OCI-LY3 (cell line): ENCODE measurements at regions not wholly inside any gene's neighbourhood (a gene's known extent, or its start where the extent isn't known, plus 50 kb on each side); places are given as distances from the start of the nearest gene placed in this dataset.

Experiments used
- H2AFZ ChIP-seq: fragments of 200-600, 300-600 bp; shearing (Covaris generic); 2 replicates; pipeline ENCODE4 v1.6.0; 2014; ENCODE audit warnings: antibody characterized with exemption, low read depth, low read length
- H3K27ac ChIP-seq: fragments of 200-600, 300-600 bp; sonication (generic); 2 replicates; pipeline ENCODE4 v1.5.1; 2014; ENCODE audit warnings: mild to moderate bottlenecking, low read length, moderate library complexity, mixed read lengths
- H3K27me3 ChIP-seq: fragments of 200-600, 300-600 bp; sonication (generic); 2 replicates; pipeline ENCODE4 v1.6.1; 2014; ENCODE audit warnings: low read depth, low read length, mixed read lengths
- H3K36me3 ChIP-seq: fragments of 200-600, 300-600 bp; sonication (generic); replicated peaks from 2 replicates; pipeline ENCODE3; 2014; ENCODE audit warnings: low read depth, low read length, mixed read lengths
- H3K4me1 ChIP-seq: fragments of 300-600, 200-600 bp; sonication (generic); 2 replicates; pipeline ENCODE4 v1.6.1; 2014; ENCODE audit warnings: low read length, mixed read lengths
- H3K4me2 ChIP-seq: fragments of 200-600, 300-600 bp; sonication (generic); 2 replicates; pipeline ENCODE4 v1.6.1; 2014; ENCODE audit warnings: low read length, mixed read lengths
- H3K4me3 ChIP-seq: fragments of 300-600, 200-600 bp; sonication (generic); 2 replicates; pipeline ENCODE4 v1.5.1; 2014; ENCODE audit warnings: antibody characterized with exemption, mild to moderate bottlenecking, low read length, moderate library complexity
- H3K79me2 ChIP-seq: fragments of 300-600, 200-600 bp; shearing (Covaris generic); 2 replicates; pipeline ENCODE4 v1.6.1; 2014; ENCODE audit warnings: mild to moderate bottlenecking, low read length, mixed read lengths
- H3K9ac ChIP-seq: fragments of 300-600, 200-600 bp; shearing (Covaris generic); 2 replicates; pipeline ENCODE4 v1.6.0; 2014; ENCODE audit warnings: mild to moderate bottlenecking, low read length, moderate library complexity
- H3K9me3 ChIP-seq: fragments of 200-600, 300-600 bp; shearing (Covaris generic); 2 replicates; pipeline ENCODE4 v1.6.1; 2014; ENCODE audit warnings: low read length, mixed read lengths; ENCODE audit not compliant: insufficient read depth
- H4K20me1 ChIP-seq: fragments of 200-600, 300-600 bp; sonication (generic); 2 replicates; pipeline ENCODE4 v1.6.1; 2016; ENCODE audit warnings: low read length, mixed read lengths; ENCODE audit not compliant: insufficient read depth
- CTCF ChIP-seq: fragments of 200-600, 300-600 bp; sonication (generic); IDR thresholded peaks from 2 replicates; pipeline ENCODE4 v1.5.1; 2014; ENCODE audit warnings: antibody characterized with exemption, low read length, low read depth
- EZH2phosphoT487 ChIP-seq: fragments of 200-600 bp; shearing (Covaris generic); IDR thresholded peaks from 2 replicates; pipeline ENCODE4 v1.6.1; 2018; ENCODE audit warnings: antibody characterized with exemption, mixed run types, low read depth

DNA sequence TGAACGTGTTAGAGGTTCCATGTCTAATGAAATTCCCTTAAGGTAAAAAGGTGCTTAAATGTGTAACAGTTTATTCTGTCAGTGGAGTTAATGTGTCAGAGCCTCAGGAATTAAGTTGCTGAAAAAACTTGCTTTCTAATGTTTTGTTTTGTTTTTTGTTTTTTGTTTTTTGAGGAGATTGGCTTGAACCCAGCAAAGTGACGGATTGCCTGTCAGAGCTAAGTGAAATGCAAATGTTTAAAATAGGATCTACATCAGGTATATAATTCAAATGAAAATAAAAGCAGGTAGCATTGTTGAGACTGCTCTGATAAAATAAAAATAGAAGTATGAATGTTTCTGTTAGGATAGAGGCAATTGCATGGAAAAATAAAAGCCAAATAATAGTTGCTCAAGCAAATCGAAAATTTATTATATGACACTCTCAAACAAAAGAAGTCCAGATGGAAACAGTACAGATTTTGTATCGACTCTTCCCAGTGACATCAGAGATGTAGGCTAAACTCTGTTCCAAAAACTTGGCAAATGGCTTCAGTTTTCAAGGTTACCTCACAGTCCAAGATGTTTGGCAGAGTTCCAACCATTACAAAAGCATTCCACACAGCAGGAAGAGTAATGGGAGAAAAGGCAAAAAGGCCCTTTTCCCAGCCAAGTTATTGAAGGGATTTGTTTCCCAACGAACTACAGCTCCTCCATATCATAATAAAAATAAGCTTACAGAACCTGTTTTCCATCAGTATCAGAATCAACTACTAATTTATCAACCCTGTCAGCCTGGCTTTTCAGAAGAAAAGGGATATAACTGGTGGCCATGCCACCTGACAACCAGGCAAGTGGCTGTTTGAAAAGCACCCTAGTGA is 291.0 kb downstream of the TBL1XR1 start:
- H2AFZ ChIP-seq, result no peak overlapping the region
- no peak overlapping the region for H3K4me2 ChIP-seq
- no peak for TF ChIP-seq EZH2phosphoT487
- no peak for TF ChIP-seq CTCF
- no peaks in the 10 kb centered on the region for H3K9me3 ChIP-seq
- H4K20me1 ChIP-seq, result no peaks in the 10 kb centered on the region
- H3K4me3 ChIP-seq, result no peak overlapping the region
- H3K4me1 ChIP-seq, result no peaks in the 10 kb centered on the region
- no peak overlapping the region for H3K27ac ChIP-seq
- H3K9ac ChIP-seq, result no peak overlapping the region
- no peaks in the 10 kb centered on the region for H3K36me3 ChIP-seq
- H3K27me3 ChIP-seq, result no peaks in the 10 kb centered on the region
- no peaks in the 10 kb centered on the region for H3K79me2 ChIP-seq

DNA sequence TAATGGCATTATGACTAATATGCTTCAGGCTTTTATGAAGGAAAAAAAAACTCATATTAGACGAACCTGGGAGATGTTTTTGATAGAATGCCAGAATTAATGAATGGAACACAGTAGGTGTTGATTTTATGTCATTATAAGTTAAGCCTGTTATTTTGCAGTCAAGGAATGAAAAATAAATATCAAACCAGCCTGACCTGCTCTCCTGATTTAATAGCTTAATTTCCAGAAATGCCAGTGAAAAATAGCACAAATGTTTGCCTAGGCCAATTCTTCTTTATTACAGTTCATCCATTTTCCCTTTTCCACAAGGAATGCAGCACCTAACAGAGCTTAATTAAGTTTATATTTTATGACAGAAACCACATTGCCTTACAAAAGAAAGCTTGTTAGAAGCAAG is 292.0 kb downstream of the TBL1XR1 start:
- H3K4me2 ChIP-seq, result no peak overlapping the region
- no peak overlapping the region for H2AFZ ChIP-seq
- H3K27me3 ChIP-seq, result no peaks in the 10 kb centered on the region
- H4K20me1 ChIP-seq, result no peaks in the 10 kb centered on the region
- no peaks in the 10 kb centered on the region for H3K9me3 ChIP-seq
- H3K79me2 ChIP-seq, result no peaks in the 10 kb centered on the region
- H3K27ac ChIP-seq, result no peak overlapping the region
- H3K9ac ChIP-seq, result no peak overlapping the region
- H3K4me3 ChIP-seq, result no peak overlapping the region
- no peaks in the 10 kb centered on the region for H3K4me1 ChIP-seq
- no peak for TF ChIP-seq EZH2phosphoT487
- no peak for TF ChIP-seq CTCF
- no peaks in the 10 kb centered on the region for H3K36me3 ChIP-seq

GRCh38 chr3:176904506-176904905 is 292.8 kb downstream of the TBL1XR1 start:
- Histone ChIP-seq H3K4me3 (no peak overlapping the region), H3K4me1 (no peaks in the 10 kb centered on the region), H3K27ac (no peak overlapping the region), H3K9me3 (no peaks in the 10 kb centered on the region), H2AFZ (no peak overlapping the region), H3K4me2 (no peak overlapping the region), H3K36me3 (no peaks in the 10 kb centered on the region), H3K79me2 (no peaks in the 10 kb centered on the region), H4K20me1 (no peaks in the 10 kb centered on the region), H3K9ac (no peak overlapping the region), H3K27me3 (no peaks in the 10 kb centered on the region)
- no peak for TF ChIP-seq CTCF
- no peak for TF ChIP-seq EZH2phosphoT487

DNA sequence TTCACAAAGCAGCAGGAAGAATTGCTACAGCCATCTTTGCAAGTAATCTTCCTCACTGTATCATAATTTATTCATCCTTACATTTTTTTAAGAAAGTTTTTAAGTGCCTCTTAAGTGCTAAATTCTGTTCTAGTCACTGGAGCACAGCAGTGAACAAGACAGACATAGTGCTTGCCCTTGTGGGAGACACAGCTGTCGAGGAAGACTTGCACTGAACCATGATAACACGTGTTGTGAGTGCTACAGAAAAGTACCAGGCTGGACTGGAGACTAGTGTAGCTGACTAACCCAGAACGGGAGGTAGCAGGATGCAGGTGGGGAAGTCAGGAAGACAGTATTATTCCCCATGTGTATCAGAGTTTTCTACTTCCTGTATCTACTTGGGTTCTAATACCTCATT is 300.6 kb downstream of the TBL1XR1 start:
- TF ChIP-seq EZH2phosphoT487 (no peak), CTCF (no peak)

More for the DNA sequence above, 300.6 kb downstream of the TBL1XR1 start:
- Histone ChIP-seq H3K27me3 (no peaks in the 10 kb centered on the region), H3K9me3 (no peaks in the 10 kb centered on the region), H2AFZ (no peak overlapping the region), H4K20me1 (no peaks in the 10 kb centered on the region), H3K4me3 (no peak overlapping the region), H3K36me3 (no peaks in the 10 kb centered on the region), H3K4me1 (no peaks in the 10 kb centered on the region), H3K79me2 (no peaks in the 10 kb centered on the region), H3K27ac (no peak overlapping the region), H3K4me2 (no peak overlapping the region), H3K9ac (no peak overlapping the region)
